Astrocyte (in vitro differentiated cells and primary cell): ENCODE measurements at regions not wholly inside any gene's neighbourhood (a gene's known extent, or its start where the extent isn't known, plus 50 kb on each side); places are given as distances from the start of the nearest gene placed in this dataset.

Experiments used
- DNase-seq: peaks from one replicate; pipeline ENCODE4 v3.0.0-alpha.2; 2010; ENCODE audit warnings: low read depth
- FAIRE-seq: peaks from 2 replicates; lab custom pipeline; 2011; peaks lifted over from hg19 to GRCh38; lab: Jason Lieb, UNC
- H2AFZ ChIP-seq: 2 replicates; pipeline ENCODE4 v1.6.0; 2012; ENCODE audit warnings: low read depth, low read length, inconsistent platforms
- H3K27ac ChIP-seq: 2 replicates; pipeline ENCODE4 v1.5.1; 2011; ENCODE audit warnings: low read depth, low read length, inconsistent platforms
- H3K27me3 ChIP-seq: 2 replicates; pipeline ENCODE4 v1.6.0; 2011; ENCODE audit warnings: low read length, inconsistent platforms; ENCODE audit not compliant: insufficient read depth
- H3K36me3 ChIP-seq: 2 replicates; pipeline ENCODE4 v1.5.1; 2011; ENCODE audit warnings: low read length, inconsistent platforms; ENCODE audit not compliant: insufficient read depth
- H3K4me1 ChIP-seq: 2 replicates; pipeline ENCODE4 v1.5.1; 2011; ENCODE audit warnings: low read length, inconsistent platforms; ENCODE audit not compliant: insufficient read depth
- H3K4me2 ChIP-seq: 2 replicates; pipeline ENCODE4 v1.6.0; 2012; ENCODE audit warnings: low read length, inconsistent platforms
- H3K4me3 ChIP-seq: 2 replicates; pipeline ENCODE4 v1.5.1; 2011; ENCODE audit warnings: low read depth, mild to moderate bottlenecking, low read length, inconsistent platforms; ENCODE audit not compliant: insufficient read depth
- H3K79me2 ChIP-seq: 2 replicates; pipeline ENCODE4 v1.6.0; 2012; ENCODE audit warnings: mild to moderate bottlenecking, low read length, inconsistent platforms; ENCODE audit not compliant: insufficient read depth
- H3K9ac ChIP-seq: 2 replicates; pipeline ENCODE4 v1.6.0; 2012; ENCODE audit warnings: mild to moderate bottlenecking, low read length, inconsistent platforms
- H3K9me3 ChIP-seq: 2 replicates; pipeline ENCODE4 v1.5.1; 2012; ENCODE audit warnings: low read depth, mild to moderate bottlenecking, low read length, inconsistent platforms; ENCODE audit not compliant: insufficient read depth
- H4K20me1 ChIP-seq: 2 replicates; pipeline ENCODE4 v1.6.0; 2012; ENCODE audit warnings: low read length, inconsistent platforms; ENCODE audit not compliant: insufficient read depth
- H3K27ac Mint-ChIP-seq: one replicate; pipeline ENCODE4 v1.8.0; 2021; ENCODE audit warnings: mild to moderate bottlenecking, mixed read lengths; ENCODE audit not compliant: unreplicated experiment
- H3K27me3 Mint-ChIP-seq: one replicate; pipeline ENCODE4 v1.8.0; 2021; ENCODE audit warnings: low read depth, mixed read lengths; ENCODE audit not compliant: unreplicated experiment
- H3K36me3 Mint-ChIP-seq: one replicate; pipeline ENCODE4 v1.8.0; 2021; ENCODE audit warnings: low read depth, mixed read lengths; ENCODE audit not compliant: unreplicated experiment
- H3K4me1 Mint-ChIP-seq: one replicate; pipeline ENCODE4 v1.8.0; 2021; ENCODE audit warnings: low read depth, mixed read lengths; ENCODE audit not compliant: unreplicated experiment
- H3K4me3 Mint-ChIP-seq: one replicate; pipeline ENCODE4 v1.8.0; 2021; ENCODE audit warnings: mild to moderate bottlenecking, moderate library complexity, mixed read lengths; ENCODE audit not compliant: unreplicated experiment
- H3K9me3 Mint-ChIP-seq: one replicate; pipeline ENCODE4 v1.8.0; 2021; ENCODE audit warnings: mild to moderate bottlenecking, mixed read lengths; ENCODE audit not compliant: unreplicated experiment
- EZH2 ChIP-seq: IDR thresholded peaks from 2 replicates; pipeline ENCODE4 v1.6.1; 2012; ENCODE audit warnings: mild to moderate bottlenecking, low read length, inconsistent platforms; ENCODE audit not compliant: insufficient read depth
- TF ChIP-seq, protein P1 (sequence below): IDR thresholded peaks from 2 replicates; pipeline ENCODE4 v1.5.1; 2011; ENCODE audit warnings: low read depth, mild to moderate bottlenecking, inconsistent platforms, low read length, moderate library complexity; ENCODE audit not compliant: insufficient read depth

GRCh38 chr5:68739752-68740151, 354.1 kb upstream of the SLC30A5 start:
- DNase-seq: no peak
- Histone ChIP-seq H3K9ac (no peak overlapping the region), H3K9me3 (no peaks in the 10 kb centered on the region), H2AFZ (no peak overlapping the region), H3K4me3 (no peak overlapping the region), H4K20me1 (no peaks in the 10 kb centered on the region), H3K4me1 (no peaks in the 10 kb centered on the region), H3K79me2 (no peaks in the 10 kb centered on the region), H3K27me3 (no peaks in the 10 kb centered on the region), H3K36me3 (no peaks in the 10 kb centered on the region), H3K4me2 (no peak overlapping the region), H3K27ac (no peak overlapping the region)
- TF ChIP-seq, protein P1, sequence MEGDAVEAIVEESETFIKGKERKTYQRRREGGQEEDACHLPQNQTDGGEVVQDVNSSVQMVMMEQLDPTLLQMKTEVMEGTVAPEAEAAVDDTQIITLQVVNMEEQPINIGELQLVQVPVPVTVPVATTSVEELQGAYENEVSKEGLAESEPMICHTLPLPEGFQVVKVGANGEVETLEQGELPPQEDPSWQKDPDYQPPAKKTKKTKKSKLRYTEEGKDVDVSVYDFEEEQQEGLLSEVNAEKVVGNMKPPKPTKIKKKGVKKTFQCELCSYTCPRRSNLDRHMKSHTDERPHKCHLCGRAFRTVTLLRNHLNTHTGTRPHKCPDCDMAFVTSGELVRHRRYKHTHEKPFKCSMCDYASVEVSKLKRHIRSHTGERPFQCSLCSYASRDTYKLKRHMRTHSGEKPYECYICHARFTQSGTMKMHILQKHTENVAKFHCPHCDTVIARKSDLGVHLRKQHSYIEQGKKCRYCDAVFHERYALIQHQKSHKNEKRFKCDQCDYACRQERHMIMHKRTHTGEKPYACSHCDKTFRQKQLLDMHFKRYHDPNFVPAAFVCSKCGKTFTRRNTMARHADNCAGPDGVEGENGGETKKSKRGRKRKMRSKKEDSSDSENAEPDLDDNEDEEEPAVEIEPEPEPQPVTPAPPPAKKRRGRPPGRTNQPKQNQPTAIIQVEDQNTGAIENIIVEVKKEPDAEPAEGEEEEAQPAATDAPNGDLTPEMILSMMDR: no peak
- no peak for TF ChIP-seq EZH2
- Mint-ChIP-seq H3K4me3 (no peak overlapping the region), H3K27me3 (peaks cover 11% of the 10 kb centered on the region), H3K27ac (no peak overlapping the region), H3K36me3 (peaks cover 3% of the 10 kb centered on the region), H3K4me1 (no peaks in the 10 kb centered on the region), H3K9me3 (peaks cover 3% of the 10 kb centered on the region)
- FAIRE-seq: no peak

DNA sequence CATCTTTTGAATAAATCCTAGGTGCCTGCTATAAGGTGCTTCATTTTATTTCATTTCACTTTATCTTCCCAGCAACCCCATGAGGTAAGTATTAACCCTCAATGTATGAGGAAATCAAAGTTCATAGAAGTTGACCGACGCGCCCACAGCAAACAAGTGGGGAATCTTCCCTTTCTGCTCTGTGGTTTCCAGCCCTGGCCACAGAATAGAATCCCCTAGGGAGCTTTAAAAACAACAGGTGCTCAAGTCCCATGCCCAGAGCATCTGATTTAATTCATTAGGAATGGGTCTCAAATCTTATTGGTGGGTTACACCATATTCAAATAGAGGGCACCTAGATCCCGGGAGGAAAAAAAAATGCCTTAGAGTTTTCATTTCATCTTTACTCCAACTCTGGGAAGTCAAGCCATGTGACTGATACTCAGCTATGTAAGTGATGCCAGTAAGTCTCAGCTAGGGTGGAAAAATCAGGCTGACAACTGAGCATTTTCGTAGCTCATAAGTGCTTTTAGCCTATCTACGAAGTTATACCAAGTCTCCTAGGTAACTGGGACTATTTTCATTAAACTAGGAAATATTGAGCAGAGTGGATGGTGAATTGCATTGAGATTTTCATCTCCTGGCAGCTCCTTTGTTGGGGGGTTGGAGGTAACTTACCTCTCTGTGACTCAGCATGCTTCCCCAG, 353.4 kb upstream of the SLC30A5 start:
- FAIRE-seq: no peak

DNA sequence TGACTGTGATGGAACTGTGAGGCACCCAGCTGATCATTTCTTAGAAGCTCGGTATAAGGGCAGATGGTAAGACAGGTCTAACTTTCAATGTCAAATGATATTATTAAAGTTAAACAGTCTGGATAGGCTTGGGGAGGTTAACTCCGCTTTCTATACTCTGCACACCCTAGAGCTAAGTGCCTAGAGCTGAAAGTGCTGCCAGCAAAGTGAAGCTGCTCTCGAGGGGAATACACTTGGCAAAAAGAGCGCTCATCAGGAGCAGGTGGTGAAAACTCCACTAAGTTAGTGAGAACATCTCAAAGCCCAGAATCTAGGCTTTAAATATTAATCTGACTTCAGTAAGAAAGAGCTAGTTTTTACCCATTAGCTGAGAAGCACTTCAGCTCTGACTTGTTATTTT, 349.6 kb upstream of the SLC30A5 start:
- H4K20me1 ChIP-seq: no peaks in the 10 kb centered on the region
- H3K36me3 ChIP-seq: no peaks in the 10 kb centered on the region
- no peak for TF ChIP-seq EZH2
- TF ChIP-seq, protein P1: no peak
- no peak overlapping the region for H3K27ac Mint-ChIP-seq
- peaks cover 7% of the 10 kb centered on the region for H3K27me3 Mint-ChIP-seq
- H3K27ac ChIP-seq: no peak overlapping the region
- H3K27me3 ChIP-seq: peaks cover 3% of the 10 kb centered on the region
- H3K4me1 ChIP-seq: no peaks in the 10 kb centered on the region
- no peak overlapping the region for H3K4me3 ChIP-seq
- no peaks in the 10 kb centered on the region for H3K9me3 Mint-ChIP-seq
- FAIRE-seq (no peak), DNase-seq (no peak)
- H3K9ac ChIP-seq: no peak overlapping the region
- no peaks in the 10 kb centered on the region for H3K79me2 ChIP-seq
- no peaks in the 10 kb centered on the region for H3K36me3 Mint-ChIP-seq
- no peaks in the 10 kb centered on the region for H3K4me1 Mint-ChIP-seq
- no peak overlapping the region for H3K4me3 Mint-ChIP-seq
- H3K4me2 ChIP-seq: no peak overlapping the region
- no peak overlapping the region for H2AFZ ChIP-seq
- no peaks in the 10 kb centered on the region for H3K9me3 ChIP-seq

More for the DNA sequence above, 353.4 kb upstream of the SLC30A5 start:
- Histone ChIP-seq H3K4me2 (no peak overlapping the region), H3K36me3 (no peaks in the 10 kb centered on the region), H3K9me3 (no peaks in the 10 kb centered on the region), H3K27ac (no peak overlapping the region), H4K20me1 (no peaks in the 10 kb centered on the region), H3K79me2 (no peaks in the 10 kb centered on the region), H2AFZ (no peak overlapping the region), H3K4me3 (no peak overlapping the region), H3K9ac (no peak overlapping the region), H3K4me1 (no peaks in the 10 kb centered on the region), H3K27me3 (no peaks in the 10 kb centered on the region)
- TF ChIP-seq, protein P1: no peak
- TF ChIP-seq EZH2: no peak
- Mint-ChIP-seq H3K36me3 (peaks cover 3% of the 10 kb centered on the region), H3K4me3 (no peak overlapping the region), H3K27me3 (peaks cover 11% of the 10 kb centered on the region), H3K4me1 (no peaks in the 10 kb centered on the region), H3K9me3 (peaks cover 3% of the 10 kb centered on the region), H3K27ac (no peak overlapping the region)
- no peak for DNase-seq
